Mesendoderm (in vitro differentiated cells): ENCODE measurements at regions not wholly inside any gene's neighbourhood (a gene's known extent, or its start where the extent isn't known, plus 50 kb on each side); places are given as distances from the start of the nearest gene placed in this dataset.

ENCODE experiments used
- DNase-seq: peaks from one replicate; pipeline ENCODE4 v3.0.0; 2013
- H2AK5ac ChIP-seq: 2 replicates; pipeline ENCODE4 v1.6.1; 2013; ENCODE audit warnings: low read length, inconsistent platforms
- H2BK120ac ChIP-seq: 2 replicates; pipeline ENCODE4 v1.6.1; 2013; ENCODE audit warnings: low read depth, mild to moderate bottlenecking, low read length, moderate library complexity, mixed read lengths
- H2BK15ac ChIP-seq: replicated peaks from 2 replicates; pipeline ENCODE4 v1.6.1; 2013; ENCODE audit warnings: low read depth, mild to moderate bottlenecking, moderate library complexity
- H2BK5ac ChIP-seq: 2 replicates; pipeline ENCODE4 v1.6.1; 2013; ENCODE audit warnings: low read length, inconsistent platforms
- H3K18ac ChIP-seq: 2 replicates; pipeline ENCODE4 v1.6.1; 2013; ENCODE audit warnings: mild to moderate bottlenecking, low read length, mixed read lengths
- H3K23ac ChIP-seq: one replicate; pipeline ENCODE4 v1.6.1; 2013; ENCODE audit warnings: low read length
- H3K27ac ChIP-seq: 2 replicates; pipeline ENCODE4 v1.5.1; 2013; ENCODE audit warnings: low read depth, mild to moderate bottlenecking, inconsistent platforms, low read length, moderate library complexity
- H3K27me3 ChIP-seq: 2 replicates; pipeline ENCODE4 v1.6.1; 2013; ENCODE audit warnings: low read length, control low read depth, mild to moderate bottlenecking, inconsistent platforms; ENCODE audit not compliant: insufficient read depth, poor library complexity
- H3K36me3 ChIP-seq: 2 replicates; pipeline ENCODE4 v1.6.1; 2013; ENCODE audit warnings: low read length, inconsistent platforms; ENCODE audit not compliant: control insufficient read depth, insufficient read depth
- H3K4ac ChIP-seq: one replicate; pipeline ENCODE4 v1.6.1; 2013; ENCODE audit warnings: low read depth, mild to moderate bottlenecking, low read length, moderate library complexity
- H3K4me1 ChIP-seq: 2 replicates; pipeline ENCODE4 v1.6.1; 2013; ENCODE audit warnings: low read depth, low read length, inconsistent platforms; ENCODE audit not compliant: control insufficient read depth
- H3K4me2 ChIP-seq: 2 replicates; pipeline ENCODE4 v1.6.1; 2013; ENCODE audit warnings: low read length
- H3K4me3 ChIP-seq: 2 replicates; pipeline ENCODE4 v1.5.1; 2013; ENCODE audit warnings: mild to moderate bottlenecking, low read length
- H3K56ac ChIP-seq: one replicate; pipeline ENCODE4 v1.6.1; 2013; ENCODE audit warnings: low read length
- H3K79me1 ChIP-seq: 2 replicates; pipeline ENCODE4 v1.6.1; 2013; ENCODE audit warnings: low read length, inconsistent platforms
- H3K79me2 ChIP-seq: 2 replicates; pipeline ENCODE4 v1.6.1; 2013; ENCODE audit warnings: mild to moderate bottlenecking, low read length; ENCODE audit not compliant: control insufficient read depth, insufficient read depth
- H3K9ac ChIP-seq: 2 replicates; pipeline ENCODE4 v1.6.1; 2013; ENCODE audit warnings: low read length, inconsistent platforms
- H4K5ac ChIP-seq: one replicate; pipeline ENCODE4 v1.6.1; 2013; ENCODE audit warnings: low read length
- H4K8ac ChIP-seq: one replicate; pipeline ENCODE4 v1.6.1; 2013; ENCODE audit warnings: low read depth, mild to moderate bottlenecking, control low read depth, low read length, moderate library complexity
- WGBS: extraction: QIAGEN DNeasy Blood & Tissue Kit; methylation state at CpG from one replicate; pipeline ENCODE4 v1.1.7; 2013; ENCODE audit warnings: low lambda C conversion rate, missing lambda C conversion rate; ENCODE audit not compliant: insufficient coverage; ENCODE audit errors: extremely low coverage; 5-methylcytosine and 5-hydroxymethylcytosine counted together

DNA sequence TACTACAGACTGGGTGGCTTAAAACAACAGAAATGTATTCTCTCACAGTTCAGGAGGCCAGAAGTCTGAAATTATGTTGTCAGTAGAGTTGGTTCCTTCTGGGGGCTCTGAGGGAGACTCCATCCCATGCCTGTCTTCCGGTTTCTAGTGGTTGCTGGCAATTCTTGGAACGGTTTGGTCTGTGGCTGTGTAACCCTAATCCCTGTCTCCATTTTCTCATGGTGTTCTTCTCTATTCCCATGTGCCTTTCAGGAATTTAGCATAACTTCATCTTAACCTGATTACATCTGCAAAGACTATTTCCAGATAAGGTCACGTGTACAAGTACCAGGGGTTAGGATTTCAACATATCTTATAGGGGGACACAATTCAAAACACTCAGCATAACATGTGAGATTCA, 73.2 kb downstream of the FAM241B start:
- Histone ChIP-seq H2BK5ac (no peak overlapping the region), H3K27me3 (peaks cover 5% of the 10 kb centered on the region)

DNA sequence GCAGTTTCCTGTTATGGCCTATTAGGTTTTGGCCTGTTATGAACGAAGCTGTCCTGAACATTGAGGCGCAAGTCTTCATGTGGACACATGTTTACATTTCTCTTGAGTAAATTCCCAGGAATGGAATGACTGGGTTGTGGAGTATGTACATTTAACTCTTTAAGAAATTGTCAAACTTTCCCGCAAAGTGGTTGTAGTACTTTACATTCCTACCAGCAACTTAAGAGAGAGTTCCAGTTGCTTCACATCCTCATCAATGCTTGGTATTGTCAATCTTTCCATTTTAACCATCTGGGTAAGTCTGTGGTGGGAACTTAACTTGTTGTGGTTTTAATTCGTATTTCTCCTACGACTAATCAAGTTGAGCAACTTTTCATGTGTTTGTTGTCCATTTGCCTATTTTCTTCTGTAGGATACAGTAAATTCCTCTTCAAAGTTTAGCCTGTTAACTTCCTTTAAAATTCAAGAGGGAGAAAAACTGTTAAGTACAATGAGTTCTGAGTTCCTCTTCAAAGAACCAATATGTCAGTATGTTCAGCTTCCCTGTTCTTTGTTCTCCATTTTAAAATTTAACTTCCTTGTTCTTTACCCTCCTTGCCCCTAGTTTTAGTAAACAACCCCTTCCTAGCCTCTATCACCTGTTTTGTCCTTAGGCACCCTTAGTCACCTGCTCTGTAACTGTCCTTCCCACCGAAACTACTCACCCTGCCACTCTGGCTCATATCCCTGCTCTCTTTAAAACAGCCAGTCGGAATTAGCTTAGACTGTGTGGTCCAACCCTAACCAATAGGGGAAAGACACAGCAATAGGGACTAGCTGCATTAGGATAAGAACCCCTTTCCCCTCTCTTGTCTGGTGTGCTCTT, 74.0 kb downstream of the FAM241B start:
- DNase-seq = no peak

More for the DNA sequence above, 73.2 kb downstream of the FAM241B start:
- H3K18ac ChIP-seq = no peak overlapping the region
- no peak overlapping the region for H3K23ac ChIP-seq
- no peak overlapping the region for H3K4ac ChIP-seq
- DNase-seq = no peak
- no peak overlapping the region for H2AK5ac ChIP-seq
- H2BK120ac ChIP-seq = no peak overlapping the region
- H3K9ac ChIP-seq = no peak overlapping the region
- no peak overlapping the region for H4K5ac ChIP-seq
- no peak overlapping the region for H3K27ac ChIP-seq
- H3K79me1 ChIP-seq = no peaks in the 10 kb centered on the region
- WGBS = no CpG with 5 or more reads among the region's 3 CpGs
- H3K56ac ChIP-seq = no peak overlapping the region
- no peak overlapping the region for H3K4me3 ChIP-seq
- no peaks in the 10 kb centered on the region for H3K4me1 ChIP-seq
- no peak overlapping the region for H3K4me2 ChIP-seq
- no peaks in the 10 kb centered on the region for H3K36me3 ChIP-seq
- no peaks in the 10 kb centered on the region for H3K79me2 ChIP-seq
- H2BK15ac ChIP-seq = no peak overlapping the region
- H4K8ac ChIP-seq = no peak overlapping the region

DNA sequence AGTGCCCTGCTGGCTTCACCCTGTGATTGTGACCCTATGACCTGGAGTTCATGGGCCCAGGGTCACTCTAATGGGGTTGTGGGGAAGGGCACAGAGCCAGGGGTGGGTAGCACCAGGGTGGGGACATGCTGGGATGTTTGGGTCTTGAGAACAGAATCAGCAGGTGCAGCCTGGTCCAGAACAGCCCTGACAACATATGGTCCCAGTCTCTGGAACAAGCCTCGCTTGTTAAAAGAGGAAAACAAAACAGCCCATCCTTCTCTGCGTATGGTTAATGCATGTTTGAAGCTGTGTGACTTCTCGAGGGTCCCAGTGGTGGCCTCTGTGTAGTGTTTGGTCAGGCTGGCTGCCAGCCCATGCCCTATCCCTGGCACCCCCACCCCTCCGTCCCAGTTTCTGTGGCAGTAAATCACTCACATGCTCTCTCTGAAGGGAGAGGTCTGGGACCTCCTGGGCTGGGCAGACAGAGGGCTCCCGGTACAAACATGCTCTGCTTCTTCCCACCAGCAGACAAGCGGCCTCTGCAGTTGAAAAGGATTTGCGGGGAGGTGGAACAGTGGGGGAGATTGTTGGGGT, 79.4 kb downstream of the FAM241B start:
- Histone ChIP-seq H2BK120ac (no peak overlapping the region), H3K4me3 (no peak overlapping the region), H3K23ac (no peak overlapping the region), H3K4me1 (peaks cover 5% of the 10 kb centered on the region), H3K18ac (no peak overlapping the region), H2BK5ac (no peak overlapping the region), H3K4me2 (no peak overlapping the region), H2AK5ac (no peak overlapping the region), H3K4ac (no peak overlapping the region), H3K36me3 (no peaks in the 10 kb centered on the region), H4K5ac (no peak overlapping the region), H3K27me3 (no peaks in the 10 kb centered on the region), H3K79me2 (no peaks in the 10 kb centered on the region), H3K27ac (no peak overlapping the region), H3K9ac (no peak overlapping the region), H4K8ac (no peak overlapping the region), H3K56ac (no peak overlapping the region), H2BK15ac (no peak overlapping the region), H3K79me1 (no peaks in the 10 kb centered on the region)
- no peak for DNase-seq
- WGBS = no CpG with 5 or more reads among the region's 7 CpGs

More for the DNA sequence above, 74.0 kb downstream of the FAM241B start:
- Histone ChIP-seq H3K4me2 (no peak overlapping the region), H3K4me3 (no peak overlapping the region), H2AK5ac (no peak overlapping the region), H2BK5ac (no peak overlapping the region), H3K27me3 (peaks cover 5% of the 10 kb centered on the region), H3K56ac (no peak overlapping the region), H3K27ac (no peak overlapping the region), H4K8ac (no peak overlapping the region), H3K18ac (no peak overlapping the region), H3K79me2 (no peaks in the 10 kb centered on the region), H3K79me1 (no peaks in the 10 kb centered on the region), H2BK15ac (no peak overlapping the region), H4K5ac (no peak overlapping the region), H3K4ac (no peak overlapping the region), H3K9ac (no peak overlapping the region), H3K23ac (no peak overlapping the region), H3K4me1 (no peaks in the 10 kb centered on the region), H3K36me3 (no peaks in the 10 kb centered on the region), H2BK120ac (no peak overlapping the region)
- WGBS = no CpG with 5 or more reads among the region's 7 CpGs

DNA sequence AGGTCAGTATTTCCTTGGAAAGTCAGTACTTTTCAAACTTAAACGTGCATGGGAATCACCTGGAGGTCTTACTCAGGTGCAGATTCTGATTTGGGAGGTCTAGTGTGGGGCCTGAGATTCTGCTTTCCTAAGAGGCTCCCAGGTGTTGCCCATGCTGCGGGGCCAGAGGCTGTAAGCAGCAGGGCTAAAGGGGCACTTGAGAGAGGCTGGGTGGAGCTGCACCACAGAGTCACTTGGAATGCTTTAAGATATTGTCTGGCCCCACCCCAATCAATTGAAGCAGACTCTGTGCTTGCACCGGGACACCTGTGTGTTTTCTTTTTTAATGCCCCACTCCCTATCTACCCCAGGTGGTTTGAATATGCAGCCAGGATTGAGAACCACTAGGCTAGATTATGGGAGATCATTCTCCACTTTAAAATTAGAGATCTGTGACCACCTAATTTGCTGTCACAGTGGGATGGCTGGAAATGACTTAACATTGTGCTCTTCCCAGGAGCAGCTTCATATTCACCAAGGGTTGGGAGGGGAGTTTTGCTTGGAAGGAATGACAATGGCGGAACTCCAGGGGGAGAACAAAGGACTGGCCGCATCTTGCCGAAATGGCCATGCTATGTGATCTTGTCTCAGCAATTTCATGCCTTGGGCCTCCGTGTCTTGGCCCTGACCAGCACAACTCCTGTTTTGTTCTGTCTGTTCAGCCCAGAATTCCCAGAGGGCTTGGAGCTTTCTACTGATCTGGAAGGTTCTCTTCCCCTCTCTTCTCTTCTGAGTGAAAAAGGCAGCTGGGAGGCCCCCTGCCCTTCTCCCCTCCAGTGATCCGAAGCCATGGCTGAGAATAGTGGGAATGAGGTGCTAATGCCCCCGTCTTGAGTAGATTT, 80.2 kb downstream of the FAM241B start:
- Histone ChIP-seq H3K4me3 (no peak overlapping the region), H4K8ac (no peak overlapping the region), H2BK5ac (no peak overlapping the region), H2BK120ac (no peak overlapping the region), H3K23ac (no peak overlapping the region), H2BK15ac (no peak overlapping the region), H2AK5ac (no peak overlapping the region), H3K79me1 (no peaks in the 10 kb centered on the region), H3K36me3 (no peaks in the 10 kb centered on the region), H3K4me2 (no peak overlapping the region), H3K18ac (no peak overlapping the region), H3K27me3 (no peaks in the 10 kb centered on the region), H3K4ac (no peak overlapping the region), H3K79me2 (no peaks in the 10 kb centered on the region), H3K56ac (peak overlapping the region; percentile 2), H3K27ac (no peak overlapping the region), H3K4me1 (peaks cover 5% of the 10 kb centered on the region), H4K5ac (no peak overlapping the region), H3K9ac (no peak overlapping the region)
- DNase-seq = no peak
- WGBS = no CpG with 5 or more reads among the region's 9 CpGs

DNA sequence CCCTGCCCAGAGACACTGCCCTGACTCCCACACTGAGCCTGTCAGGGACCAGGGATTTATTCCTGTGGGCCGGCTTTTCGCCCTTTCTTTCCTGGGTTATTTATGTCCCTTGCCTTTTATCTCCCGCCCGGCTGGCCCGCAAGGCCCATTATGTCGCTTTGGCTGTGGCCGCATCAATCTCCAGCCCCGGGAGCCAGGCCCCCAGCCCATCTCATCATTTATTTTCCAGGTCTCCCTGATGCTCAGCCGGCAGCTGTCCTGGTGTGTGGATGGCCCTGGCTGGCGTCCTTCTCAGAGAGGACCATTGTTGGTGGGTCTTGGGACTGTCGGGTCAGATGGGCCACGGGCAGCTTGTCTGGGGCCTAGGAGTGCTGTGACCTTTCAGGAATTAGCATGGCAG, 82.3 kb downstream of the FAM241B start:
- Histone ChIP-seq H3K36me3 (no peaks in the 10 kb centered on the region), H3K4me1 (peaks cover 5% of the 10 kb centered on the region), H3K18ac (no peak overlapping the region), H3K9ac (no peak overlapping the region), H3K79me2 (no peaks in the 10 kb centered on the region), H2BK5ac (no peak overlapping the region), H3K79me1 (no peaks in the 10 kb centered on the region), H3K27ac (no peak overlapping the region), H3K4ac (no peak overlapping the region), H3K23ac (no peak overlapping the region), H4K5ac (no peak overlapping the region), H4K8ac (no peak overlapping the region), H2BK15ac (no peak overlapping the region), H2AK5ac (no peak overlapping the region), H3K4me3 (no peak overlapping the region), H3K27me3 (no peaks in the 10 kb centered on the region), H3K4me2 (no peak overlapping the region), H3K56ac (no peak overlapping the region), H2BK120ac (no peak overlapping the region)
- no peak for DNase-seq
- no CpG with 5 or more reads among the region's 12 CpGs for WGBS
